Esophagus (tissue), 2 donors: ENCODE measurements at regions not wholly inside any gene's neighbourhood (a gene's known extent, or its start where the extent isn't known, plus 50 kb on each side); places are given as distances from the start of the nearest gene placed in this dataset.
"Not testable (repeated sequence)": the region's sequence is repeated elsewhere in the genome, so short reads cannot be mapped to it uniquely, and the experiment has no call there.

Experiments
- H3K27ac ChIP-seq, 2 donors: one replicate each; pipeline ENCODE4 v1.5.1; 2013; ENCODE audit warnings: low read depth in 2 of 2, mild to moderate bottlenecking in 2 of 2, inconsistent platforms in 1 of 2, low read length in 1 of 2, moderate library complexity in 1 of 2
- H3K27me3 ChIP-seq, 2 donors: one replicate each; pipeline ENCODE4 v1.6.1; 2013; ENCODE audit warnings: low read length in 2 of 2, control low read depth in 1 of 2, mild to moderate bottlenecking in 1 of 2; ENCODE audit not compliant: insufficient read depth in 2 of 2, control insufficient read depth in 1 of 2
- H3K36me3 ChIP-seq, 2 donors: one replicate each; pipeline ENCODE4 v1.6.1; 2013; ENCODE audit warnings: low read length in 1 of 2; ENCODE audit not compliant: control insufficient read depth in 2 of 2, insufficient read depth in 2 of 2
- H3K4me1 ChIP-seq, 2 donors: one replicate each; pipeline ENCODE4 v1.6.1; 2013; ENCODE audit warnings: low read length in 1 of 2; ENCODE audit not compliant: control insufficient read depth in 2 of 2, insufficient read depth in 2 of 2
- H3K4me3 ChIP-seq, 2 donors: one replicate each; pipeline ENCODE4 v1.5.1; 2013; ENCODE audit warnings: low read length in 2 of 2, mild to moderate bottlenecking in 2 of 2, low read depth in 1 of 2, moderate library complexity in 1 of 2
- H3K9me3 ChIP-seq, 2 donors: one replicate each; pipeline ENCODE4 v1.6.1; 2013; ENCODE audit warnings: mild to moderate bottlenecking in 2 of 2, low read depth in 1 of 2, low read length in 1 of 2, moderate library complexity in 1 of 2; ENCODE audit not compliant: control insufficient read depth in 2 of 2, insufficient read depth in 1 of 2
- WGBS, 2 donors: extraction: QIAGEN DNeasy Blood & Tissue Kit; methylation state at CpG; one replicate each; pipeline ENCODE4 v1.1.7; 2013; 5-methylcytosine and 5-hydroxymethylcytosine counted together
- donor health status: healthy with polysubstance abuse.
- donor health status: Bipolar disorder and iron deficiency.

DNA sequence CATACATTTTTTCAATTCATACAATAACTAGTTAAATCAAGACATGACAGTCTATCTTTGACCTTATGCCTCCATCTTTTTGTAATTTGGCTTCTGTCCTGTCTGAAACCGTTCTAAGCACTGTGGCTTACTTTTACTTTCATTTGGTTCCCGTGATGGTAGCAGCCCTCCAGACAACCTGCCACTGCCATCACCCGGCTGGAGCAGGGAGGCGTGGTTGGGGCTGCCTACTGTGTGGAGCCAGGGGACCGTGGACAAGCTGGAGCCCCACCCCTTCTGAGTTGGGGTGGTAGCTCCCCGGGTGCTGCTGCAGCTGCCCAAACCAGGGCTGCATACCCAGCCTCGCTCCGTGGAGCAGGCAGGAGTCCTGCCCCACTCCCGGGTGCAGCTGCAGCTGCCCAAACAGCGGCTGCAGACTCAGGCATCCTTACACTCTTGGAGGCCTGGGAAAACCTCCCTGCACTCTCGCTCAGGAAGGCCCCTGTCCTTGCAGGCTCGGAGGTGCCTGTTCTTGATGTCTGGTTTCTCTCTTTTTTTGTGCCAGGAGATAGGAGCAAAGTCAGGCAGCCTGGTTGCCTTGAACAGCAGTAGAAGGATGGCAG lies 312.4 kb downstream of the ANKRD30B start:
- 64 to 81% methylated on average over 6 to 11 of the region's 12 CpGs for WGBS, 2 donors
- H3K9me3 ChIP-seq, H3K4me1 ChIP-seq, H3K36me3 ChIP-seq, H3K27me3 ChIP-seq, H3K27ac ChIP-seq, H3K4me3 ChIP-seq: not testable (repeated sequence)

DNA sequence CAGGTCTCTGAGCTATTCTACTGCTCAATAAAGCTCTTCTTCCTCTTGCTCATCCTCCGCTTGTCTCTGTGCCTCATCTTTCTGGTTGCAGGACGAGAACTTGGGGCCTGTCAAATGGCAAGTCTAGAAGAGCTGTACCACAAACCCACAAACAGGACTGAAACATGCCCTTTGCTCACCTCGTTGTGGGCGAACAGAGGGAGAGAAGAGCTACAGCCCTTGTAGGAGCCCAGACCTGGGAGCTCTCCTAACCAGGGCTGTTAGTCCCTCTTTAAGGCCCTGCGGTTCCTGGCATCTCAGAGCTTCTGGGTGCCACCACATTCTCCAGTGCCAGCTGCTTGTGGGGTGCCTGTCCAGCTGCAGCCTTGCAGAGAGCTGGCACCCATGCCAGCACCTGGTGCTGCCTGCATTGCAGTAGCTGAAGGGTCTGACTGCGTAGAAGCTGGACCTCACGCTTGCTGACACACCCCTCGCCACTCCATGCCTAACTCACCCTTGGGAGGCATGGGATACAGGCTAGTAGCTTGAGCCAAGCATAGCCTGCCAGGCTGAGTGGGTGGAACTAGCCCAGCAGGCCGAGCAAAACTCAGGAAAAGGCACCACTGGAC lies 313.4 kb downstream of the ANKRD30B start:
- H3K9me3 ChIP-seq, H3K27me3 ChIP-seq, H3K27ac ChIP-seq, H3K4me1 ChIP-seq, H3K4me3 ChIP-seq, H3K36me3 ChIP-seq: not testable (repeated sequence)
- 68 to 75% methylated on average over 9 of the region's 9 CpGs for WGBS, 2 donors

DNA sequence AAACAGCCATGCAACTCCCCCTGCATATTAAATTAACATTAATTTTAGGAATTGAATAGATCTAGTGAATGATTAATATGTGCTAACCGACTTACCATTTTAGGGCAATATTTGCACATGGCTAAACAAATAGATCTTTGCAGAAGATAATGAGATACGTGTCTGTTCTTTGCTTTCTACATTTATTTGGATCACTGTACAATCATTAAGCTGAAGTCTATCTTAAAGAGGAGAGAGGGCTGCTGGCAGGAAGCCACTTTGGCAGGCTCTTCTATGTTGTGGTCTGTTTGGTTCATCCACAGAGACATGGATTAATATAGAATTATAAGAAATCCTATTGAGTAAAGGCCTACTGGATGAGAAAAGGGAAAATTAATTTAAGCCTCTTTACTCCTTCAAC lies 318.5 kb downstream of the ANKRD30B start:
- H3K4me3 ChIP-seq, H3K4me1 ChIP-seq, H3K27ac ChIP-seq, H3K27me3 ChIP-seq, H3K36me3 ChIP-seq, H3K9me3 ChIP-seq: not testable (repeated sequence)
- WGBS, 2 donors: 42 to 54% methylated on average over 2 of the region's 2 CpGs

DNA sequence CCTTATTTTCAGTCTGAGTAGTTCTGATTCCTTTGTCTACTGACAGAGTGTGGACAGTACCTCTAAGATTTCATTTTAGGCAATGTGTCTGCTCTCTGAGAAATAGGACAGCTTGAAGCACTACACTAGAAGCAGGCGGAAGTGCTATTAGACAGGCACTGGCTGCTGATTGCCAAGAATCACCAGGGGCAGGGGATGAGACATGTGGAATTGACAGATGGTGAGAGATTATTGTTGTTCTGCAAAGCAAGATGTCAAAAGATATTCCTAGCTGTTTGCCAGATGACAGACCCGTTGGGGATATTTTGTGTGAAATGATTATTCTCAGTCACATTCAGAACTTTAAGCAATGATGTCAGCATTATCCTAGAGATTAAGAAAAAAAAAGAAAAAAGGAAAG lies 323.3 kb downstream of the ANKRD30B start:
- H3K9me3 ChIP-seq, H3K4me1 ChIP-seq, H3K27me3 ChIP-seq, H3K4me3 ChIP-seq, H3K36me3 ChIP-seq, H3K27ac ChIP-seq: not testable (repeated sequence)
- 69 to 78% methylated on average over 2 of the region's 2 CpGs for WGBS, 2 donors
